ENCODE measurements at regions not wholly inside any gene's neighbourhood (a gene's known extent, or its start where the extent isn't known, plus 50 kb on each side); places are given as distances from the start of the nearest gene placed in this dataset.

GRCh38 chr12:105548626-105549025, 218.1 kb downstream of the C12orf75 start:
- H2AFZ ChIP-seq (ENCODE audit: low read depth, low read length, poor library complexity, severe bottlenecking): no peak overlapping the region
- TF ChIP-seq SRF (IDR thresholded peaks at IDR 0.05; ENCODE audit: low read depth) (no peak), EZH2phosphoT487 (IDR thresholded peaks at IDR 0.05; ENCODE audit: borderline replicate concordance) (no peak), ZNF274 (IDR thresholded peaks at IDR 0.05; ENCODE audit: low read depth, low read length) (no peak), JUND (IDR thresholded peaks at IDR 0.05) (no peak), CEBPB (IDR thresholded peaks at IDR 0.05; ENCODE audit: low read depth) (no peak)
- H3K27me3 ChIP-seq (ENCODE audit: insufficient read depth, low read length): no peaks in the 10 kb centered on the region
- no peaks in the 10 kb centered on the region for H4K20me1 ChIP-seq (ENCODE audit: insufficient read depth)
- peaks cover 3 to 6% of the 10 kb centered on the region in 2 experiments; a peak in 3 of 4 replicates for H3K4me1 ChIP-seq (ENCODE audit: control insufficient read depth in 1 of 2, insufficient read depth in 2 of 2, low read length in 2 of 2)
- intact Hi-C loops (cut with micrococcal nuclease): no loop called here
- no peaks in the 10 kb centered on the region for H3K9me3 ChIP-seq (ENCODE audit: control insufficient read depth in 1 of 2, insufficient read depth in 1 of 2, low read depth in 1 of 2, low read length in 2 of 2)
- ChIA-PET POLR2A (no interaction called here), CTCF (no interaction called here), RAD21 (ENCODE audit: low non-redundant PET in 1 of 2, low total read pairs in 2 of 2, uncharacterized antibody in 2 of 2, unreplicated experiment in 2 of 2) (no interaction called here)
- no peaks in the 10 kb centered on the region for H3K79me2 ChIP-seq (ENCODE audit: insufficient read depth, low read length)
- no peak overlapping the region for H3K9ac ChIP-seq (ENCODE audit: low read length)
- H3K36me3 ChIP-seq (ENCODE audit: control insufficient read depth in 1 of 2, insufficient read depth in 2 of 2, low read length in 2 of 2): no peaks in the 10 kb centered on the region
- DNase-seq (ENCODE audit: low read depth, low spot score) (no peak), ATAC-seq (no peak)
- no peak overlapping the region for H3K4me3 ChIP-seq (replicated peaks in 1 of 2; ENCODE audit: low read depth in 1 of 2, low read length in 2 of 2)
- H3K4me2 ChIP-seq (ENCODE audit: low read length): no peak overlapping the region
- no peaks in the 10 kb centered on the region for H3K9me2 ChIP-seq (ENCODE audit: insufficient read depth)
- no peak overlapping the region for H3K27ac ChIP-seq (ENCODE audit: low read depth, low read length)
- BruUV-seq (replicated peaks): no TSS peak

GRCh38 chr12:105552056-105552455, 221.6 kb downstream of the C12orf75 start:
- Histone ChIP-seq H3K4me1 (ENCODE audit: control insufficient read depth in 1 of 2, insufficient read depth in 2 of 2, low read length in 2 of 2) (peaks cover 3 to 6% of the 10 kb centered on the region in 2 experiments; a peak in 3 of 4 replicates), H4K20me1 (ENCODE audit: insufficient read depth) (no peaks in the 10 kb centered on the region), H3K79me2 (ENCODE audit: insufficient read depth, low read length) (no peaks in the 10 kb centered on the region), H3K27me3 (ENCODE audit: insufficient read depth, low read length) (no peaks in the 10 kb centered on the region), H3K9me3 (ENCODE audit: control insufficient read depth in 1 of 2, insufficient read depth in 1 of 2, low read depth in 1 of 2, low read length in 2 of 2) (no peaks in the 10 kb centered on the region), H3K9me2 (ENCODE audit: insufficient read depth) (no peaks in the 10 kb centered on the region), H3K27ac (ENCODE audit: low read depth, low read length) (no peak overlapping the region), H3K4me3 (replicated peaks in 1 of 2; ENCODE audit: low read depth in 1 of 2, low read length in 2 of 2) (no peak overlapping the region), H3K4me2 (ENCODE audit: low read length) (no peak overlapping the region), H3K9ac (ENCODE audit: low read length) (no peak overlapping the region), H3K36me3 (ENCODE audit: control insufficient read depth in 1 of 2, insufficient read depth in 2 of 2, low read length in 2 of 2) (no peaks in the 10 kb centered on the region), H2AFZ (ENCODE audit: low read depth, low read length, poor library complexity, severe bottlenecking) (no peak overlapping the region)
- intact Hi-C loops (cut with micrococcal nuclease): no loop called here
- ChIA-PET CTCF (no interaction called here), RAD21 (ENCODE audit: low non-redundant PET in 1 of 2, low total read pairs in 2 of 2, uncharacterized antibody in 2 of 2, unreplicated experiment in 2 of 2) (no interaction called here), POLR2A (no interaction called here)
- TF ChIP-seq POLR2AphosphoS5 (IDR thresholded peaks at IDR 0.05; ENCODE audit: low read depth, low read length) (no peak), FOSL1 (IDR thresholded peaks at IDR 0.05; ENCODE audit: low read depth) (no peak), ZBTB33 (IDR thresholded peaks at IDR 0.05; ENCODE audit: extremely low read depth, insufficient replicate concordance, low read length) (no peak), ZNF274 (IDR thresholded peaks at IDR 0.05; ENCODE audit: low read depth, low read length) (no peak), EZH2phosphoT487 (IDR thresholded peaks at IDR 0.05; ENCODE audit: borderline replicate concordance) (no peak), SIN3A (IDR thresholded peaks at IDR 0.05; ENCODE audit: low read depth) (no peak), SP1 (IDR thresholded peaks at IDR 0.05; ENCODE audit: low read depth) (no peak)
- ATAC-seq: no peak
- no peak for DNase-seq (ENCODE audit: low read depth, low spot score)
- no TSS peak for BruUV-seq (replicated peaks)
